ENCODE measurements at regions not wholly inside any gene's neighbourhood (a gene's known extent, or its start where the extent isn't known, plus 50 kb on each side); places are given as distances from the start of the nearest gene placed in this dataset.

GRCh38 chr10:44017483-44018145 is 367.3 kb downstream of the CXCL12 start:
- no peaks in the 10 kb centered on the region for H3K9me3 ChIP-seq (ENCODE audit: control insufficient read depth, insufficient read depth, low read depth, low read length)
- DNase-seq (ENCODE audit: low read depth, low spot score) (no peak), ATAC-seq (no peak)
- BruUV-seq (replicated peaks), result no TSS peak
- H3K4me1 ChIP-seq (ENCODE audit: control insufficient read depth, insufficient read depth, low read length), result no peaks in the 10 kb centered on the region
- POLR2A ChIA-PET, result no interaction called here
- no peak overlapping the region for H3K4me3 ChIP-seq (ENCODE audit: low read depth in 2 of 2, low read length in 2 of 2)
- no peaks in the 10 kb centered on the region for H3K36me3 ChIP-seq (ENCODE audit: control insufficient read depth, insufficient read depth, low read length)
- in situ Hi-C loops (cut with HindIII; ENCODE audit: low pct_unique_long_range_greater_than_20kb, low sequenced_read_pairs) (no loop called here), intact Hi-C loops (cut with micrococcal nuclease; ENCODE audit: unreplicated experiment) (loop anchor here (10.0 kb wide), 1 partner anchor 63 kb away; no protein-coding TSS in a partner anchor)
- no peak for TF ChIP-seq POLR2AphosphoS5 (IDR thresholded peaks at IDR 0.05; ENCODE audit: low read depth, low read length)
- no peak for TF ChIP-seq REST (IDR thresholded peaks at IDR 0.05; ENCODE audit: insufficient read depth in 1 of 2, low read depth in 2 of 2, low read length in 1 of 2)
- TF ChIP-seq TCF7L2 (IDR thresholded peaks at IDR 0.05; ENCODE audit: low read depth, low read length), result no peak
- no peak for TF ChIP-seq SIN3A (IDR thresholded peaks at IDR 0.05; ENCODE audit: borderline replicate concordance, insufficient read depth, low read depth, low read length)
- TF ChIP-seq CTCF (IDR thresholded peaks at IDR 0.05), result no peak
- H3K27me3 ChIP-seq (ENCODE audit: control insufficient read depth, insufficient read depth, low read length), result no peaks in the 10 kb centered on the region
- H3K27ac ChIP-seq (ENCODE audit: low read length), result no peak overlapping the region
- CTCF ChIA-PET, result interaction anchor here (0.7 kb wide), 1 partner anchor 866 kb away, joined by 3 read pairs; no protein-coding TSS in a partner anchor

GRCh38 chr10:44016589-44017482 is 368.1 kb downstream of the CXCL12 start:
- DNase-seq (ENCODE audit: low read depth, low spot score) (no peak), ATAC-seq (no peak)
- ChIA-PET POLR2A (no interaction called here), CTCF (interaction anchor here (0.7 kb wide), 1 partner anchor 867 kb away, joined by 3 read pairs; no protein-coding TSS in a partner anchor)
- BruUV-seq (replicated peaks), result no TSS peak
- Histone ChIP-seq H3K36me3 (ENCODE audit: control insufficient read depth, insufficient read depth, low read length) (no peaks in the 10 kb centered on the region), H3K27me3 (ENCODE audit: control insufficient read depth, insufficient read depth, low read length) (no peaks in the 10 kb centered on the region), H3K9me3 (ENCODE audit: control insufficient read depth, insufficient read depth, low read depth, low read length) (no peaks in the 10 kb centered on the region), H3K27ac (ENCODE audit: low read length) (no peak overlapping the region), H3K4me1 (ENCODE audit: control insufficient read depth, insufficient read depth, low read length) (no peaks in the 10 kb centered on the region), H3K4me3 (ENCODE audit: low read depth in 2 of 2, low read length in 2 of 2) (no peak overlapping the region)
- intact Hi-C loops (cut with micrococcal nuclease; ENCODE audit: unreplicated experiment), result loop anchor here (10.0 kb wide), 1 partner anchor 62 kb away; no protein-coding TSS in a partner anchor
- no peak for TF ChIP-seq SIN3A (IDR thresholded peaks at IDR 0.05; ENCODE audit: borderline replicate concordance, insufficient read depth, low read depth, low read length)
- TF ChIP-seq REST (IDR thresholded peaks at IDR 0.05; ENCODE audit: insufficient read depth in 1 of 2, low read depth in 2 of 2, low read length in 1 of 2), result no peak
- TF ChIP-seq TCF7L2 (IDR thresholded peaks at IDR 0.05; ENCODE audit: low read depth, low read length), result no peak
- no peak for TF ChIP-seq CTCF (IDR thresholded peaks at IDR 0.05)
- no peak for TF ChIP-seq POLR2AphosphoS5 (IDR thresholded peaks at IDR 0.05; ENCODE audit: low read depth, low read length)
- in situ Hi-C loops (cut with HindIII; ENCODE audit: low pct_unique_long_range_greater_than_20kb, low sequenced_read_pairs), result no loop called here
